H1 (cell line): ENCODE measurements at regions not wholly inside any gene's neighbourhood (a gene's known extent, or its start where the extent isn't known, plus 50 kb on each side); places are given as distances from the start of the nearest gene placed in this dataset.

Source experiments
- CTCF ChIA-PET: fragments of 300-600 bp; sonication (Branson Sonifier 250); formaldehyde crosslinking; loops from one replicate; lab custom pipeline; 2021; ENCODE audit not compliant: partially characterized antibody; lab: Charles Lee
- POLR2A ChIA-PET: fragments of 300-600 bp; sonication (Branson Sonifier 250); formaldehyde crosslinking; loops from one replicate; lab custom pipeline; 2021; ENCODE audit warnings: inconsistent platforms; ENCODE audit not compliant: partially characterized antibody; lab: Charles Lee
- DNase-seq, 2 experiments: peaks; one replicate each; pipeline versions ENCODE4 v3.0.0 to v3.0.0-alpha.2; 2010 to 2022; ENCODE audit warnings: low spot score in 2 of 2, low read depth in 1 of 2, mixed read lengths in 1 of 2
- FAIRE-seq: peaks from 2 replicates; lab custom pipeline; 2011; peaks lifted over from hg19 to GRCh38; lab: Jason Lieb, UNC
- H2AFZ ChIP-seq: 2 replicates; pipeline ENCODE4 v1.8.1; 2012; ENCODE audit warnings: low read length, inconsistent platforms
- H2AK5ac ChIP-seq: 2 replicates; pipeline ENCODE4 v1.6.1; 2013; ENCODE audit warnings: low read depth, low read length
- H2BK120ac ChIP-seq: replicated peaks from 2 replicates; pipeline ENCODE3; 2013; ENCODE audit warnings: low read depth, low read length, inconsistent platforms
- H2BK12ac ChIP-seq: 2 replicates; pipeline ENCODE4 v1.6.1; 2013; ENCODE audit warnings: low read depth, low read length
- H2BK15ac ChIP-seq: 2 replicates; pipeline ENCODE4 v1.6.1; 2013; ENCODE audit warnings: low read length
- H2BK20ac ChIP-seq: 2 replicates; pipeline ENCODE4 v1.6.1; 2013; ENCODE audit warnings: low read length
- H2BK5ac ChIP-seq: 2 replicates; pipeline ENCODE4 v1.6.1; 2013; ENCODE audit warnings: low read depth, low read length
- H3K14ac ChIP-seq: 2 replicates; pipeline ENCODE4 v1.6.1; 2013; ENCODE audit warnings: inconsistent platforms; ENCODE audit not compliant: insufficient read length
- H3K18ac ChIP-seq: 2 replicates; pipeline ENCODE4 v1.6.1; 2013; ENCODE audit warnings: low read length; ENCODE audit errors: extremely low read depth
- H3K23ac ChIP-seq: 2 replicates; pipeline ENCODE4 v1.6.1; 2013; ENCODE audit warnings: inconsistent platforms; ENCODE audit not compliant: insufficient read length
- H3K23me2 ChIP-seq: 2 replicates; pipeline ENCODE4 v1.6.1; 2013; ENCODE audit warnings: low read depth, low read length
- H3K27ac ChIP-seq: 2 replicates; pipeline ENCODE4 v1.6.1; 2011; ENCODE audit warnings: low read depth, low read length, inconsistent platforms
- H3K27me3 ChIP-seq, 4 experiments: replicated peaks in 1 of 4; 1 replicate in 1 of 4; 2 replicates in 3 of 4; pipeline versions ENCODE4 v1.6.1 to v1.8.1; 2011 to 2013; ENCODE audit warnings: low read length in 3 of 4, mild to moderate bottlenecking in 3 of 4, inconsistent platforms in 2 of 4, mixed read lengths in 2 of 4, moderate library complexity in 1 of 4; ENCODE audit not compliant: control insufficient read depth in 3 of 4, insufficient read depth in 3 of 4; ENCODE audit errors: extremely low read depth in 1 of 4
- H3K36me3 ChIP-seq, 4 experiments: 2 replicates each; pipeline versions ENCODE4 v1.6.1 to v1.8.1; 2011 to 2013; ENCODE audit warnings: mild to moderate bottlenecking in 4 of 4, low read length in 3 of 4, moderate library complexity in 2 of 4, control low read depth in 1 of 4, inconsistent platforms in 1 of 4; ENCODE audit not compliant: insufficient read depth in 4 of 4, control insufficient read depth in 2 of 4
- H3K4ac ChIP-seq: replicated peaks from 2 replicates; pipeline ENCODE3; 2013; ENCODE audit warnings: low read length, low read depth, mixed read lengths, inconsistent platforms; ENCODE audit not compliant: insufficient read length
- H3K4me1 ChIP-seq, 4 experiments: replicated peaks in 1 of 4; 1 replicate in 1 of 4; 2 replicates in 3 of 4; pipeline versions ENCODE4 v1.6.1 to v1.8.1; 2011 to 2013; ENCODE audit warnings: low read length in 3 of 4, inconsistent platforms in 2 of 4, mixed read lengths in 1 of 4; ENCODE audit not compliant: insufficient read depth in 4 of 4, control insufficient read depth in 3 of 4
- H3K4me2 ChIP-seq, 2 experiments: 2 replicates each; pipeline versions ENCODE4 v1.6.1 to v1.8.1; 2011 to 2013; ENCODE audit warnings: low read depth in 2 of 2, low read length in 2 of 2, control low read depth in 1 of 2, inconsistent platforms in 1 of 2, mild to moderate bottlenecking in 1 of 2; ENCODE audit not compliant: insufficient read depth in 1 of 2
- H3K4me3 ChIP-seq, 4 experiments: fragments of 200-600, 300-600 bp in 1 of 4; sonication (generic), shearing (Covaris generic), sonication (Bioruptor Twin) in 1 of 4; 2 replicates each; pipeline versions ENCODE4 v1.5.1 to v1.8.1; 2011 to 2016; ENCODE audit warnings: low read length in 4 of 4, low read depth in 3 of 4, control low read depth in 2 of 4, inconsistent platforms in 2 of 4, mild to moderate bottlenecking in 2 of 4, mixed read lengths in 1 of 4, moderate library complexity in 1 of 4; ENCODE audit not compliant: insufficient read depth in 2 of 4; ENCODE audit errors: extremely low read depth in 1 of 4
- H3K56ac ChIP-seq: replicated peaks from 2 replicates; pipeline ENCODE3; 2013; ENCODE audit warnings: low read depth, mild to moderate bottlenecking, mixed read lengths, low read length, inconsistent platforms; ENCODE audit not compliant: insufficient read length
- H3K79me1 ChIP-seq: 2 replicates; pipeline ENCODE4 v1.6.1; 2013; ENCODE audit warnings: low read depth, low read length, control low read depth
- H3K79me2 ChIP-seq, 2 experiments: 2 replicates each; pipeline versions ENCODE4 v1.6.1 to v1.8.1; 2012 to 2013; ENCODE audit warnings: low read length in 2 of 2, mild to moderate bottlenecking in 2 of 2, inconsistent platforms in 1 of 2; ENCODE audit not compliant: insufficient read depth in 2 of 2, control insufficient read depth in 1 of 2
- H3K9ac ChIP-seq, 4 experiments: replicated peaks in 1 of 4; 1 replicate in 1 of 4; 2 replicates in 3 of 4; pipeline versions ENCODE4 v1.6.1 to v1.8.1; 2011 to 2013; ENCODE audit warnings: low read depth in 3 of 4, low read length in 3 of 4, control low read depth in 2 of 4, mild to moderate bottlenecking in 2 of 4, moderate library complexity in 2 of 4, inconsistent platforms in 1 of 4; ENCODE audit errors: extremely low read depth in 1 of 4
- H3K9me3 ChIP-seq, 2 experiments: 2 replicates each; pipeline versions ENCODE4 v1.6.1 to v1.8.1; 2012 to 2013; ENCODE audit warnings: mild to moderate bottlenecking in 2 of 2, moderate library complexity in 2 of 2, control low read depth in 1 of 2, inconsistent platforms in 1 of 2, low read depth in 1 of 2, low read length in 1 of 2, mixed read lengths in 1 of 2; ENCODE audit not compliant: insufficient read depth in 2 of 2
- H4K20me1 ChIP-seq, 2 experiments: replicated peaks in 1 of 2; 2 replicates each; pipeline versions ENCODE3 to v1.8.1; 2011 to 2013; ENCODE audit warnings: inconsistent platforms in 2 of 2, low read length in 2 of 2, mild to moderate bottlenecking in 1 of 2; ENCODE audit not compliant: insufficient read depth in 2 of 2, control insufficient read depth in 1 of 2
- H4K5ac ChIP-seq: 2 replicates; pipeline ENCODE4 v1.6.1; 2013; ENCODE audit warnings: low read length, low read depth, mixed read lengths, inconsistent platforms; ENCODE audit not compliant: insufficient read length
- H4K8ac ChIP-seq: 2 replicates; pipeline ENCODE4 v1.8.0; 2013; ENCODE audit warnings: mild to moderate bottlenecking, moderate library complexity, low read length, inconsistent platforms; ENCODE audit not compliant: insufficient read depth; ENCODE audit errors: extremely low read depth
- H4K91ac ChIP-seq: replicated peaks from 2 replicates; pipeline ENCODE3; 2013; ENCODE audit warnings: low read length, mixed read lengths, inconsistent platforms; ENCODE audit not compliant: insufficient read length
- GTF2F1 ChIP-seq: IDR thresholded peaks from 2 replicates; pipeline ENCODE4 v1.6.1; 2012; ENCODE audit warnings: low read depth, low read length, improper control_type of control experiment, borderline replicate concordance
- KDM5A ChIP-seq: fragments of 200-600 bp; IDR thresholded peaks from 2 replicates; pipeline ENCODE4 v1.7.1; 2012; ENCODE audit warnings: mild to moderate bottlenecking, low read length, inconsistent platforms, mixed read lengths
- NRF1 ChIP-seq: IDR thresholded peaks from 2 replicates; pipeline ENCODE4 v1.6.1; 2011; ENCODE audit warnings: mild to moderate bottlenecking, low read depth, low read length, improper control_type of control experiment
- POLR2AphosphoS5 ChIP-seq: IDR thresholded peaks from 2 replicates; pipeline ENCODE4 v1.6.1; 2011; ENCODE audit warnings: low read depth, low read length
- SAP30 ChIP-seq: fragments of 300-600 bp; sonication (generic); IDR thresholded peaks from 2 replicates; pipeline ENCODE4 v1.7.1; 2012; ENCODE audit warnings: low read length, moderate library complexity, mild to moderate bottlenecking, inconsistent platforms; ENCODE audit not compliant: insufficient read depth, insufficient replicate concordance
- TAF7 ChIP-seq: optimal IDR thresholded peaks from 2 replicates; pipeline ENCODE3; 2011; ENCODE audit warnings: low read depth, mild to moderate bottlenecking, inconsistent platforms, low read length, moderate library complexity, borderline replicate concordance
- YY1 ChIP-seq: IDR thresholded peaks from 2 replicates; pipeline ENCODE4 v1.6.1; 2011; ENCODE audit warnings: low read depth, mild to moderate bottlenecking, low read length
- whole genome bisulfite sequencing, 2 experiments: shearing (Covaris generic) in 1 of 2; methylation state at CpG; one replicate each; pipeline versions ENCODE4 v1.1.6 to v1.1.7; 2013 to 2015; ENCODE audit warnings: low lambda C conversion rate in 2 of 2, mixed read lengths in 2 of 2, inconsistent platforms in 1 of 2, low coverage in 1 of 2, missing lambda C conversion rate in 1 of 2; ENCODE audit not compliant: insufficient replicate concordance in 2 of 2, insufficient coverage in 1 of 2, insufficient read length in 1 of 2; ENCODE audit errors: extremely low coverage in 1 of 2, missing lambda C conversion rate in 1 of 2; 5-methylcytosine and 5-hydroxymethylcytosine counted together

DNA sequence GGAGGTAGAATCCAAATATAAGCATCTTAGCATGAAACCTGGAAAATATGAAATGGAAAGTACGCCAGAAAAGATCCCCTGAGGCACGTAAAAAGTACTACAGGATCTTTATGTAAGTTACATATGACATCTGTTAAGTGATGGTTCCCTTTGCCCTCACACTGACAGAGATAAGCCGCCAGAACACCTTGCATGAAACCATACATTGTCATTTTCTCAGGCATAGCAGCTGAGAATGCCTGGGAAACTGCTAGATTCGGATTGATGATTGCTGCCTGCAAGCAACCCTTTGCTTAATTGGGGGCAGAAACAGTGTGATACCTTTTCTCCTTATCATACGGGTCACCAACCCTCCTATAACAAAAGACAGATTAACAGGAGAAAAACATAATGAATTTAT, 826.6 kb upstream of the LRRN3 start:
- Histone ChIP-seq H2AK5ac (no peak overlapping the region), H3K14ac (no peak overlapping the region), H4K8ac (no peak overlapping the region), H3K36me3 (no peaks in the 10 kb centered on the region), H2BK20ac (no peak overlapping the region), H3K56ac (no peak overlapping the region), H3K27ac (no peak overlapping the region), H3K23me2 (no peaks in the 10 kb centered on the region), H3K9me3 (no peaks in the 10 kb centered on the region), H3K4me3 (no peak overlapping the region), H2AFZ (no peak overlapping the region), H3K23ac (no peak overlapping the region), H2BK5ac (no peak overlapping the region), H2BK15ac (no peak overlapping the region), H3K27me3 (no peaks in the 10 kb centered on the region), H3K79me2 (no peaks in the 10 kb centered on the region), H2BK120ac (no peak overlapping the region), H3K79me1 (no peaks in the 10 kb centered on the region), H3K4me2 (no peak overlapping the region), H4K5ac (no peak overlapping the region), H4K20me1 (no peaks in the 10 kb centered on the region), H3K4me1 (no peaks in the 10 kb centered on the region), H2BK12ac (no peak overlapping the region), H3K9ac (no peak overlapping the region), H3K4ac (no peak overlapping the region), H4K91ac (no peak overlapping the region), H3K18ac (no peak overlapping the region)
- ChIA-PET POLR2A (no interaction called here), CTCF (interaction anchor here (1.6 kb wide), 1 partner anchor 10 kb away, joined by 4 read pairs; no protein-coding TSS in a partner anchor)
- 79% methylated on average over 5 of the region's 5 CpGs; no CpG with 5 or more reads in 1 of the 2 experiments for WGBS, 2 experiments
- DNase-seq (no peak), FAIRE-seq (no peak)
- no peak for TF ChIP-seq KDM5A
- no peak for TF ChIP-seq POLR2AphosphoS5
- no peak for TF ChIP-seq NRF1
- TF ChIP-seq TAF7, result no peak
- no peak for TF ChIP-seq GTF2F1
- TF ChIP-seq SAP30, result no peak
- TF ChIP-seq YY1, result no peak
